ENCODE measurements at regions not wholly inside any gene's neighbourhood (a gene's known extent, or its start where the extent isn't known, plus 50 kb on each side); places are given as distances from the start of the nearest gene placed in this dataset.

- Mint-ChIP-seq H3K27ac (no peak overlapping the region), H3K4me1 (ENCODE audit: low read depth) (no peaks in the 10 kb centered on the region), H3K36me3 (ENCODE audit: low read depth) (no peaks in the 10 kb centered on the region)
Measured at GRCh38 chr13:76459863-76460262, 426.3 kb downstream of the KCTD12 start.

DNA sequence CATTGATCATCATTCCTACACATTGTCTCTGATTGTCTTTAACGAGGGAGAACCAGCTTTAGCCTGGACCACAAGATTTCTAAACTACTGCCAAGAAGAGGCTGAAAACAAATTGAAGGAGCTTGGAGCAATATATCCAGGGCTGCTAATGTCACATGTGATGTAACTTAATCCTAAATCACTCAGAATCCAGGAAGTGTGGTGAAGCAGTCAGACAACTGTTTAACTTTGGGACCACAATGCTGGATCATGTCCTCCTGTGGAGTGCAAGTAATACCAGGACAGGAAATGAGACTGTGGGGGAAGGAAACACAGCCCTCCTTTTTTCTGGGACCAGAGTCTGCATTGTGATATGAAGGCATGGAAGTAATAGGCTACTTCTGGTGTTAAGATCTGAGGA lies 430.2 kb downstream of the KCTD12 start:
- Mint-ChIP-seq H3K9me3 (peaks cover 28% of the 10 kb centered on the region), H3K4me1 (ENCODE audit: low read depth) (no peaks in the 10 kb centered on the region), H3K27ac (no peak overlapping the region), H3K27me3 (ENCODE audit: insufficient read depth) (no peaks in the 10 kb centered on the region; the same call in 1 of the 2 replicates), H3K36me3 (ENCODE audit: low read depth) (no peaks in the 10 kb centered on the region), H3K4me3 (no peak overlapping the region)
- TF ChIP-seq CTCF (IDR thresholded peaks at IDR 0.05): no peak
- no peak for DNase-seq

More at GRCh38 chr13:76459863-76460262, 426.3 kb downstream of the KCTD12 start:
- no peaks in the 10 kb centered on the region; the same call in 1 of the 2 replicates for H3K27me3 Mint-ChIP-seq (ENCODE audit: insufficient read depth)
- no peaks in the 10 kb centered on the region for H3K9me3 Mint-ChIP-seq
- DNase-seq: no peak
- no peak overlapping the region for H3K4me3 Mint-ChIP-seq
- TF ChIP-seq CTCF (IDR thresholded peaks at IDR 0.05): no peak

GRCh38 chr13:76454991-76455390 lies 431.2 kb downstream of the KCTD12 start:
- Mint-ChIP-seq H3K4me3 (no peak overlapping the region), H3K4me1 (ENCODE audit: low read depth) (no peaks in the 10 kb centered on the region), H3K27me3 (ENCODE audit: insufficient read depth) (no peaks in the 10 kb centered on the region; the same call in 1 of the 2 replicates), H3K27ac (no peak overlapping the region), H3K9me3 (peaks cover 28% of the 10 kb centered on the region), H3K36me3 (ENCODE audit: low read depth) (no peaks in the 10 kb centered on the region)
- DNase-seq: no peak
- TF ChIP-seq CTCF (IDR thresholded peaks at IDR 0.05): no peak

DNA sequence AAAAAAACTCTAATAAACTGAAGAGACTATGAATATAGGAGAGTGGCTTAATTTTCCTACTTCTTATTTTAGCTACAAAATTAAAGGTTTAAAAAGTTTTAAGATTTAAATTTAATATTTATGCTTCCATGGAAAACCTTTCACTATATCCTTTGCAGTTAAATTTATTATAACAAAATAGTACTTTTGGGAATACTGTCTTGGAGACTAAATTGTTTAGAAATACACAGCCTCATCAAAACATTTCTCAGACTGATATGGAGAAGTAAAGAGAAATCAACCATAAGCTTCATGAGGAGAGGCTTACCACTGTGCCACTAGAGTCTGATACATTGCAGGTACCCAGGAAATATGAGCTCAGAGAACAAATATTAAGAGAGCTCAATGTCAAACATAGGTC lies 436.5 kb downstream of the KCTD12 start:
- Mint-ChIP-seq H3K27me3 (ENCODE audit: insufficient read depth) (no peaks in the 10 kb centered on the region), H3K36me3 (ENCODE audit: low read depth) (no peaks in the 10 kb centered on the region), H3K4me1 (ENCODE audit: low read depth) (no peaks in the 10 kb centered on the region), H3K4me3 (no peak overlapping the region), H3K27ac (no peak overlapping the region), H3K9me3 (peaks cover 28% of the 10 kb centered on the region)
- no peak for DNase-seq
- no peak for TF ChIP-seq CTCF (IDR thresholded peaks at IDR 0.05)

DNA sequence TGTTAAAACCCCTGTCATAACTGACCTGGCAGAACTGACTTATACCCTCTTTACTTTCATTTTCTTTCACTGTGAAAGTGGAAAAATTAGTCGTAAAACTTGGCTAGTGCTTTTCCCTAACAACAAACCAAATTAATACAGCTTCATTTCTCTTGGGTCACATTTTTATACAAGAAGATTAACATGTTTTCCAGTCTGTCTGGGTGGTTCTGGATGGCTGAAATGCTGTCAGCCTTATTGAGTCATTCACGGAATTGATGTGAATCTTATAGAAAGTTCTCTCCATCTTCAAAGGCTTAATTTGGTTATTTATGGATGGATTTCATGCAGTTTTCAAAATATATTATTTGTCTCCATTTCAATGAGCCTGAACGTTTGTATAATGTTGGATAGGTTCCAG lies 440.0 kb downstream of the KCTD12 start:
- Mint-ChIP-seq H3K4me3 (no peak overlapping the region), H3K36me3 (ENCODE audit: low read depth) (no peaks in the 10 kb centered on the region), H3K27ac (no peak overlapping the region), H3K27me3 (ENCODE audit: insufficient read depth) (no peaks in the 10 kb centered on the region), H3K4me1 (ENCODE audit: low read depth) (no peaks in the 10 kb centered on the region), H3K9me3 (peaks cover 7% of the 10 kb centered on the region)
- DNase-seq: no peak
- TF ChIP-seq CTCF (IDR thresholded peaks at IDR 0.05): no peak

GRCh38 chr13:76440568-76440967 lies 445.6 kb downstream of the KCTD12 start:
- Mint-ChIP-seq H3K27me3 (ENCODE audit: insufficient read depth) (no peaks in the 10 kb centered on the region), H3K36me3 (ENCODE audit: low read depth) (no peaks in the 10 kb centered on the region), H3K9me3 (peaks cover 6% of the 10 kb centered on the region), H3K4me3 (no peak overlapping the region), H3K27ac (no peak overlapping the region), H3K4me1 (ENCODE audit: low read depth) (no peaks in the 10 kb centered on the region)
- no peak for TF ChIP-seq CTCF (IDR thresholded peaks at IDR 0.05)
- no peak for DNase-seq
